NCI-H1930 (cell line): ENCODE measurements at regions not wholly inside any gene's neighbourhood (a gene's known extent, or its start where the extent isn't known, plus 50 kb on each side); places are given as distances from the start of the nearest gene placed in this dataset.
"Not testable (repeated sequence)": the region's sequence is repeated elsewhere in the genome, so short reads cannot be mapped to it uniquely, and the experiment has no call there.

ENCODE experiments used
- DNase-seq, 2 experiments: peaks; one replicate each; lab custom pipeline; 2025; lab: John Stamatoyannopoulos, UW

- no peak for DNase-seq
Observed at GRCh38 chr20:5492937-5493336, 117.9 kb downstream of the GPCPD1 start.

- no peak for DNase-seq
Observed at GRCh38 chr20:5491455-5491854, 119.4 kb downstream of the GPCPD1 start.

GRCh38 chr20:5489601-5490000 lies 121.2 kb downstream of the GPCPD1 start:
- no peak for DNase-seq

- no peak for DNase-seq
Observed at GRCh38 chr20:5488823-5489222, 122.0 kb downstream of the GPCPD1 start.

- no peak for DNase-seq
Observed at GRCh38 chr20:5486377-5487054, 124.3 kb downstream of the GPCPD1 start.

GRCh38 chr20:5484926-5485325 lies 125.9 kb downstream of the GPCPD1 start:
- no peak for DNase-seq

GRCh38 chr20:5484346-5484745 lies 126.5 kb downstream of the GPCPD1 start:
- DNase-seq = no peak

GRCh38 chr20:5482791-5483190 lies 128.0 kb downstream of the GPCPD1 start:
- no peak for DNase-seq

- no peak for DNase-seq
Observed at GRCh38 chr20:5481872-5482271, 128.9 kb downstream of the GPCPD1 start.

GRCh38 chr20:5480824-5481600 lies 129.8 kb downstream of the GPCPD1 start:
- no peak for DNase-seq

GRCh38 chr20:5474646-5475550 lies 135.9 kb downstream of the GPCPD1 start:
- no peak for DNase-seq

GRCh38 chr20:5471866-5472265 lies 138.9 kb downstream of the GPCPD1 start:
- not testable (repeated sequence) for DNase-seq

- DNase-seq = no peak
Observed at GRCh38 chr20:5471368-5471767, 139.4 kb downstream of the GPCPD1 start.

- DNase-seq = no peak
Observed at GRCh38 chr20:5470943-5471342, 139.9 kb downstream of the GPCPD1 start.

GRCh38 chr20:5470458-5470857 lies 140.3 kb downstream of the GPCPD1 start:
- DNase-seq = no peak

GRCh38 chr20:5469111-5469510 lies 141.7 kb downstream of the GPCPD1 start:
- DNase-seq = no peak

- no peak for DNase-seq
Observed at GRCh38 chr20:5467086-5467485, 143.7 kb downstream of the GPCPD1 start.

- DNase-seq = no peak
Observed at GRCh38 chr20:5465604-5465927, 145.2 kb downstream of the GPCPD1 start.

GRCh38 chr20:5464901-5465603 lies 145.8 kb downstream of the GPCPD1 start:
- DNase-seq = no peak

- DNase-seq = no peak
Observed at GRCh38 chr20:5463007-5463686, 146.4 kb upstream of the PROKR2 start.

GRCh38 chr20:5453745-5454144 lies 137.0 kb upstream of the PROKR2 start:
- DNase-seq = not testable (repeated sequence)
